GM12872 (cell line): ENCODE measurements at regions not wholly inside any gene's neighbourhood (a gene's known extent, or its start where the extent isn't known, plus 50 kb on each side); places are given as distances from the start of the nearest gene placed in this dataset.

Source experiments
- CTCF ChIP-seq: IDR thresholded peaks from 3 replicates; pipeline ENCODE4 v1.5.1; 2011; ENCODE audit warnings: low read depth, mild to moderate bottlenecking, low read length, moderate library complexity; ENCODE audit not compliant: insufficient read depth

DNA sequence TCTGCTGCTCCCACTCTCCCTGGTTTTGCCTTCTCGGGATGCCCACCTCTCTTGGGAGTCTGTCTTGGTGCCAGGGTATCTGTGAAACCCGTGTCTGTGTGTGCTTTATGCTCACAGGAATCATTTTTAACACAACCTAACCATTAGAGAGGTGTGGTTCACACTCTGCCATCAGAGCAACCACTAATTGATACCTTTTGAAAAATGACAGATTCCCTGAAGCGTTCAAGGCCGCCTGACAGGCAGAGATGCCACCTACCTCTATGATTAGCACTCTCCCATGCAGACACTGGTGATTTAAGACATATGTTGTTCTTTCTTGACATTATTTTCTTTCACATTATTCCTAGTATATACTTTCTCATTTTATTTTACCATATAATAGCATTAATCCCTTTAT lies 207.3 kb upstream of the SGCD start:
- TF ChIP-seq CTCF, result no peak

DNA sequence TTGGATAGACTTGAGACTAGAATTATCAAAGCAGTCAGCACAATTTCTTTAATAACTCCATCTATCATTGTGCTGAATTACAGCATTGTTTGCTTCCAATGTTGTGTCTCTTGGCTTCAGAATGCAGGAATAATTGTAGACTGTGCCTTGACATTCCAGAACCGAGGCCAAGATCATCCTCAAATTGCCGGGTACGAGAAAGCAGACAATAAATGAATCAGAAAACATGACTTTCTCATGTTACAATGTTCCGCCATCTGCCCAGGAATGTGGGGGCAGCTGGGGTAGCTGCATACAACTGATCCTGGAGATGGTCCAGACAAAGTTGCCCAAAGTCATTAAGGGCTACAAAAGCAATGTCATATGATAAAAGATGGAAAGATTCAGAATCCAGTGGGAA lies 206.2 kb upstream of the SGCD start:
- TF ChIP-seq CTCF, result no peak

DNA sequence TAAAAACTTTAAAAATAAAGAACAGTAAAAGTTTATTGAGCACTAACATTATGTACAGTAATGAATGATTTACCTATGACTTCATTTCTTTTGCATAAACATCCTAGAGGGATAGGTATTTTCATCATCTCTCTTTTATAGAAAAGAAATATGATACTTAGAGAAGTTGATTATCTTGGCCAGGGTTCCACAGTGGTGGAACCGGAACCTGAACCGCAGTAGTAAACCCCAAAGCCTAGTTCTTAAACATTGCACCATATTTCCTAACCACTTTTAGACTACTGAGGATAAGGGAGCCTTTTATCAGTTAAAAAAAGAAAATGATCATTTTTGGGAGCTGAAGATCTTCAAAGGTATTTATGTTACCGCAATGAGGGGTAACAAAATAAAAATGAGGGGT lies 205.7 kb upstream of the SGCD start:
- no peak for TF ChIP-seq CTCF

DNA sequence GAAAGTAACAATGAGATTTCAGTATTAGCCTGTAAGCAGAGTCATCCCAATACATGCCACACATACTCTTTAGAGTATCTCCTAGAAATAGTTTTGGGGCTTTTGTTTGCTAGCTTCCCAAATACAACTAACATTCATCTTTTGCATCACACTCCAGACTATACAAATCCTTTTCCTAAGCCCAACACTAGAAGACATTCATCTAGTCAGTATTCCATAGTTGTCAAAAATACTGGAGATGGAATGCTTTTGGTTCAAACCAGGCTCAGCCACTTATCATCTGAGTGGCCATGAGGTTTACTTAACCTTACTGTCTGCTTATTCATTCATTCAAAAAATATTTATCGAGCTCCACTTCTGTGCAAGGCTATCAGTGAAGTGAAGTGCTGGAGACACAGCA lies 205.1 kb upstream of the SGCD start:
- no peak for TF ChIP-seq CTCF

DNA sequence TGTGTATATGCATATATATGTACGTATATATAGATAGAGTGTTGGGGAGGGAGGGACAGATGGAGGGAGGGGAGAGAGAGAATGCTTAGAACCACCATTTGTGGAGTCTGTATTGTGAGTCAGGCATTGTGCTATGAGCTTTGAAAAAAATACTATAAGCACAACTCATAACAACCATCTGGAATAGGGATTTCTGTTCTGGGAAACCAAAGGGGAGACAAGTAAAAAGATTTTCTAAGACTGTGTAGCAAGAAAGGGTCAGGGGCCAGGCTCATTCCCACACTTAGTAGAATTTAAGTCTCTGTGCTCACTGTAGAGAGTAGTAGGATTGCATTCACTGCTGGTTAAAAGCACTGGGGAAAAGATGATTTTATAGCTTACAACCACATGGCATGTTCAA lies 202.3 kb upstream of the SGCD start:
- no peak for TF ChIP-seq CTCF

GRCh38 chr5:156125118-156125517 lies 201.8 kb upstream of the SGCD start:
- TF ChIP-seq CTCF, result no peak

DNA sequence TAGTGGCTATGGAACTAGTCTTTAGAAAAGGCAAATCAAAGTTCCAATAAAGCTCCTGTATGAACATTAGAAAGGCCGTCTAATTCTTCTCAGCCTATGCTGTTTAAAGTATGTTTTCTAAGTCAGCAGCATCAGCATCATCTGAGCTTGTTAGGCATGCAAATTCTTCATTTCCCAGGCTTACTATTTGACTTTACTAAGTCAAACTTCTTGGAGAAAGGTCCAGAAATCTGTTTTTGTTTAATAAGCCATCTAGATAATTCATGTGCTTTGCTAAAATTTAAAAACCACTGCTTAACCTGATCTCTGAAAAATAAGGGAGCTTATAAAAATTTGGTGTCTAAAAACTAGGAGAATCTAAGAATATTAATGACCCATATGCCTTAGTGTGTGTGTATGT lies 200.2 kb upstream of the SGCD start:
- TF ChIP-seq CTCF, result no peak

- no peak for TF ChIP-seq CTCF
These were observed 198.9 kb upstream of the SGCD start for GRCh38 chr5:156128026-156128425.
